ENCODE measurements at regions not wholly inside any gene's neighbourhood (a gene's known extent, or its start where the extent isn't known, plus 50 kb on each side); places are given as distances from the start of the nearest gene placed in this dataset.

- H3K4me1 ChIP-seq (ENCODE audit: insufficient read depth), result peaks cover 17% of the 10 kb centered on the region
- intact Hi-C loops (cut with DNase I), result loop anchor here in 1 of 4 donors (5.0 kb wide), 1 partner anchor 62 kb away; no protein-coding TSS in a partner anchor
Measured at GRCh38 chr2:240369801-240370585, 65.5 kb upstream of the GPC1 start.

DNA sequence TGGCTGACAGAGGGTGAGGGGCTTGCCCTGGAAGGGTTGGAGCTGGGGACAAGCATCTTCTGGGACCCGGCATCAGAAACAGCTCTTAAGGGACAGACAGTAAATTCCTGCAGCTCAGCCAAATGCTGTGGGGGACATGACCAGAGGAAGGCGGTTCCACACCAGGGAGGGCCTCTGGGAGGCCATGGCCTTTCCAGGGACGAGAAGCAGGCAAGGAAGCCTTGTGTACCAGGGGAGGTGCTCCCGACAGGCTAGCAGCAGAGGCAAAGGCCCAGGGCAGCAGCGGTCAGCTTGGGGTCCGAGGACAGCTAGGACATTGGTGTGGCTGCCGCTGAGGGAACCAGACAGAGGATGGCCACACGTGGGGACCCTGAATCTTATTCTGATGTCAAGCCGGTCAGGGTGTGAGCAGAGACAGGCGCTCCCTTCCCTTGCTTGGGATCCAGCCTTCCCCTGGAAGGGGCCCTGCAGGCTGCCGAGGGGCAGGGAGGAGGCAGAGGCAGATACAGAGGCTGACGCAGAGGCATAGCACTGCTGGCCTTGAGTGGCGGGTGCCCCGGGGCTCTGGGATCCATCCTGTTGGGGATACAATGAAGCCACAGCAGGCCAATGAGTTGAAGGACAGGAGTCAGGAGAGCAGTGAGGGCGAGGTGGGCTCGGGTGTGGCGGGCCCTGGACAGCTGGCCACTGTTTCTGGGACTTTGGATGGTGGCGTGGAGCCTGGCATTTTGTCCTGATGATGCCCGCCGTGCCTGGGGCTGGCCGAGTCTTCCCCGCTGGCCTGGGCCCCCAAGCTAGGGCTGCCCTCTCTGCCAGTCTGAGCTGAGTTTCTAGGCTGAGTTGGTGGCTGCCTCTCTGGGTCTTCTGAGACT is 64.1 kb upstream of the GPC1 start:
- Histone ChIP-seq H3K4me3 (no peak overlapping the region), H3K36me3 (no peaks in the 10 kb centered on the region), H3K27ac (no peak overlapping the region), H3K4me1 (ENCODE audit: insufficient read depth) (peaks cover 17% of the 10 kb centered on the region), H3K9me3 (no peaks in the 10 kb centered on the region), H3K27me3 (no peaks in the 10 kb centered on the region)
- TF ChIP-seq EP300 (IDR thresholded peaks at IDR 0.05) (no peak), CTCF (IDR thresholded peaks at IDR 0.05) (no peak), POLR2A (IDR thresholded peaks at IDR 0.05) (no peak)
- 89 to 93% (median 91%) methylated on average over 20 to 22 of the region's 22 CpGs for WGBS, 3 donors
- intact Hi-C loops (cut with DNase I), result loop anchor here in 1 of 4 donors (5.0 kb wide), 1 partner anchor 61 kb away; no protein-coding TSS in a partner anchor
- no peak for DNase-seq

More at GRCh38 chr2:240369801-240370585, 65.5 kb upstream of the GPC1 start:
- H3K9me3 ChIP-seq, result no peaks in the 10 kb centered on the region
- no peaks in the 10 kb centered on the region for H3K36me3 ChIP-seq
- peak; percentile 65 to 82 (median 69) for DNase-seq
- no peak for TF ChIP-seq EP300 (IDR thresholded peaks at IDR 0.05)
- TF ChIP-seq POLR2A (IDR thresholded peaks at IDR 0.05), result no peak
- no peak for TF ChIP-seq CTCF (IDR thresholded peaks at IDR 0.05)
- H3K27me3 ChIP-seq, result no peaks in the 10 kb centered on the region
- 18 to 24% (median 21%) methylated on average over 19 of the region's 19 CpGs for WGBS, 3 donors
- no peak overlapping the region for H3K4me3 ChIP-seq
- peak overlapping the region; percentile 22 to 62 for H3K27ac ChIP-seq

- Histone ChIP-seq H3K27ac (no peak overlapping the region), H3K4me3 (no peak overlapping the region), H3K36me3 (no peaks in the 10 kb centered on the region), H3K27me3 (no peaks in the 10 kb centered on the region), H3K9me3 (no peaks in the 10 kb centered on the region), H3K4me1 (ENCODE audit: insufficient read depth) (peaks cover 17% of the 10 kb centered on the region)
- 84 to 93% (median 92%) methylated on average over 5 of the region's 5 CpGs for WGBS, 3 donors
- TF ChIP-seq CTCF (IDR thresholded peaks at IDR 0.05), result no peak
- TF ChIP-seq EP300 (IDR thresholded peaks at IDR 0.05), result no peak
- TF ChIP-seq POLR2A (IDR thresholded peaks at IDR 0.05), result no peak
- intact Hi-C loops (cut with DNase I), result loop anchor here in 1 of 4 donors (5.0 kb wide), 1 partner anchor 60 kb away; no protein-coding TSS in a partner anchor
- DNase-seq, result no peak
Measured at GRCh38 chr2:240372101-240372500, 63.4 kb upstream of the GPC1 start.

DNA sequence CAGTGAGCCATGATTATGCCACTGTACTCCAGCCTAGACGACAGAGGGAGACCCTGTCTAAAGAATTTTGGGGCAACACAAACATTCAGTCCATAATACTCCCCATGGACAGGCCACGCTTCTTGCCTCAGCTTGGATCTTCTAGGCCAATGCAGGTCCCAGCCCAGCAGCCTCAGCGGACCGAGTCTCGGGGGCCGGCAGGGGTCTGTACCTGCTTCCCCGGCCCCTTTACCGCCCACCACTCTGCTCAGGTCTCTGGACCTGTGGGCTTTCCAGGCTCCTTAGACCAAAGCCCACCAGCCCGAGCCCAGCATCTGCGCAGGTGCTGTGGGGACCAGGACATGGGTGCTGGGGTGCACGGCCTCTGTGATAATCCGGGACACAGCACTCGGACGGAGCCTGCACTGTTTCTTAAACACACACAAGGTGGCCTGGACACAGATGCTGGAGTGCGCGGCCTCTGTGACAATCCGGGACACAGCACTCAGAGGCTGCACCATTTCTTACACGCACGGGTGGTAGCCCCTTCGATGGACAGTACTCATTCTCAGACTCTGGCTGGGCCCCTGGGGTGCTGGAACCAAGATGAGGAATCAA is 62.1 kb upstream of the GPC1 start:
- intact Hi-C loops (cut with DNase I), result loop anchor here in 1 of 4 donors (5.0 kb wide), 1 partner anchor 59 kb away; no protein-coding TSS in a partner anchor
- Histone ChIP-seq H3K36me3 (no peaks in the 10 kb centered on the region), H3K27ac (peak overlapping the region in 1 of 2 donors; percentile 31), H3K27me3 (no peaks in the 10 kb centered on the region), H3K4me3 (no peak overlapping the region), H3K9me3 (no peaks in the 10 kb centered on the region), H3K4me1 (ENCODE audit: insufficient read depth) (peaks cover 17% of the 10 kb centered on the region)
- WGBS, 3 donors, result 94 to 95% (median 94%) methylated on average over 19 to 20 of the region's 20 CpGs
- no peak for TF ChIP-seq CTCF (IDR thresholded peaks at IDR 0.05)
- no peak for TF ChIP-seq POLR2A (IDR thresholded peaks at IDR 0.05)
- TF ChIP-seq EP300 (IDR thresholded peaks at IDR 0.05), result no peak
- DNase-seq, result no peak
